ENCODE measurements at regions not wholly inside any gene's neighbourhood (a gene's known extent, or its start where the extent isn't known, plus 50 kb on each side); places are given as distances from the start of the nearest gene placed in this dataset.

DNA sequence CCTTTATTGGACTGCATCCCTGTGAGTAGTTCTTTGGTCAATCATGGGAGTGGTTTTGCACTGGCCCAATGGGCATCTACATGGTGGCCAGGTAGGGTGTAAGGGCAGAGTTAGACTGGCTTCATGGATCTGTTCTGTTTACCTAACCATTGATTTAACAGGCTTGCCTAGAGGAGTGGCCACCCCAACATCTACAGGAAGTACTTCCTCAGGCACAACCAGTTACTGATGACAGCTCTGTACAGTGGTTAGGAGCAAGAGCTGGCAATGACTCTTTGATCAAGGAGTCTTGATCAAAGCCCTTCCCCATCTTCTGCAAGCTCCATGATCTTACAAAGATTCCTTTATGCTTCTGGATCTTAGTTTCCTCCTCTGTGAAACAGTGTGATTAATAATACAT, 140.9 kb upstream of the CYP1B1 start:
- Histone ChIP-seq H3K27me3 (ENCODE audit: insufficient read depth, low read length) (peaks cover 12% of the 10 kb centered on the region), H3K4me1 (ENCODE audit: insufficient read depth, low read length) (peaks cover 14% of the 10 kb centered on the region), H3K4me3 (ENCODE audit: low read length) (no peak overlapping the region), H3K9me3 (ENCODE audit: low read depth, low read length) (peaks cover 7% of the 10 kb centered on the region)

DNA sequence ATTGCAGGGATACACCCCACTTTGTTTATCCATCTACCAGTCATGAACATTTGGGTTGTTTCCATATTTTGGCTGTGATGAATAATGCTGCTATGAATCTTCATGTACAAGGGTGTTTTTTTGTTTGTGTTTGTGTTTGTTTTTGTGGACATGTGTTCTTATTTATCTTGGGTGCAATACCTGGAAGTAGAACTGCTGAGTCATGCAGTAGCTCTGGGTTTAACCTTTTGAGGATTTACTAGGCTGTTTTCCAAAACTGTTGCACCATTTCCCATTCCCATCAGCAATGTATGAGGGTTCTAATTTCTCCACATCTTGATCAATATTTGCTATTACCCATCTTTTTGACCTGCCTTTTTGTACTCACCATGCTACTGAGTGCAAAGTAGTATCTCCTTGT, 140.0 kb upstream of the CYP1B1 start:
- Histone ChIP-seq H3K4me1 (ENCODE audit: insufficient read depth, low read length) (peaks cover 14% of the 10 kb centered on the region), H3K9me3 (ENCODE audit: low read depth, low read length) (peaks cover 7% of the 10 kb centered on the region), H3K27me3 (ENCODE audit: insufficient read depth, low read length) (peaks cover 12% of the 10 kb centered on the region), H3K4me3 (ENCODE audit: low read length) (no peak overlapping the region)

DNA sequence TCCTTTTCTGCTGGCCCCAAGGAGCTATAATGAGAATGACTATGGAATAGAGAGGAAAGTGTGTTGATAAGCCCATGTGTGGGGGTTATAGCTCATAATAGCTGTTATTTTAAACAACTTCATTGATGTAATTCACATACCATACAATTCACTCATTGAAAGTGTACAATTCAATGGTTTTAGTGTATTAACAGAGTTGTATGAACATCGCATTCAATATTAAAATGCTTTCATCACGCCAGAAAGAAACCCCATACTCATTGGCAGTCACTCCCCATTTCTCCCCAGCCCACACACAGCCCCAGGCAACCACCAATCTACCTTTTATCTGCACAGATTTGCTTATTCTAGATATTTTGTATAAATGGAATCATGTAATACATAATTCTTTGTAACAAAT, 139.6 kb upstream of the CYP1B1 start:
- peaks cover 15% of the 10 kb centered on the region for H3K27me3 ChIP-seq (ENCODE audit: insufficient read depth, low read length)
- peaks cover 7% of the 10 kb centered on the region for H3K9me3 ChIP-seq (ENCODE audit: low read depth, low read length)
- peaks cover 13% of the 10 kb centered on the region for H3K4me1 ChIP-seq (ENCODE audit: insufficient read depth, low read length)
- H3K4me3 ChIP-seq (ENCODE audit: low read length): no peak overlapping the region

DNA sequence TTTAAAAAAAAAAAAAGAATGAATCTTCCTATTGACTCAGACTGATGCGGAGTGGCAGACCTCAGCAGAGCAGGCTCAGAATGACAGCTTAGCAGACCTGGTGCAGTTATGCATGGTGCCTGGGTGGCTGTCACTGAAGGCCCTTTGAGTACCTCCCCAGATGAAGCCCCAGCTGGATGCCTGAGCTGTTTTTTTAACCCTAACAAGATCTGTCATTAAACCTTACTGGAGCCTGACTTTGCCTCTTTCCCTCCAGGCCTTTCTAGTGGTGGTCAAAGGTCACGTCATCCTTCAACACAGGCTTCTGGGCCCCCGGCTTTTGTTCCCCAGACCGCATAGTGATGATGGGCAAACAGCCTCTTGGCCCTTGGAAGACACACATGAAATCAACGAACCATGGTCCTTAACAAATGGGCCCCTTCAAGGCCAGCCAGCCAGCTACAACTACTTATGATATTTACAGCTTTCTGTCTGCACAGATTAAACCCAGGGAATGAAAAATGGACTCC, 138.3 kb upstream of the CYP1B1 start:
- Histone ChIP-seq H3K4me3 (ENCODE audit: low read length) (no peak overlapping the region), H3K27me3 (ENCODE audit: insufficient read depth, low read length) (peaks cover 15% of the 10 kb centered on the region), H3K9me3 (ENCODE audit: low read depth, low read length) (no peaks in the 10 kb centered on the region), H3K4me1 (ENCODE audit: insufficient read depth, low read length) (peaks cover 10% of the 10 kb centered on the region)

DNA sequence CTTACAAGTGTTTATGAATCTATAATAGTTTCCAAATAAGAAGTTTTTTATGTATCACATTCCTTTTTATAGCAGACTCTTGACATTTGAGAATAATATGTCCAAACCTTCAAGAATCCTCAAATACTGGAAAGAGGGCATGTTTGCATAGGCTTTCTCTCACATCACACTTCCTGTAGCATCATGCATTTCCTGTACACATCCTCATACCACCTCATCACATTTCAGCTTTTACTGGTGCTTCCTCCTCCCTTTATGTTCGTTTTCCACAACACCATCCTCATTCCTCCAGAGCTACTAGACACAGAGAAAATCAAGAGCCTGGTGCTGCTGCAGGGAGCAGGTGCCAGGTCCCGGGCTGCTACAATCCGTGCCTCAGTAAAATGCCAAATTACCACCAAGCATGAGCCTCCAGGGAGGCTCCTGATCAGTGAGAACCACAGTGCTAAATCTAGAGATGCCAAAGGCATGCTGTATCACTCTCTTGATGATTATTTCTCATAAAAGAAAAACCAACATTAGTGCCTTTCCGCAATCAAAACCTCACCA, 137.7 kb upstream of the CYP1B1 start:
- Histone ChIP-seq H3K9me3 (ENCODE audit: low read depth, low read length) (no peaks in the 10 kb centered on the region), H3K27me3 (ENCODE audit: insufficient read depth, low read length) (peaks cover 14% of the 10 kb centered on the region)

DNA sequence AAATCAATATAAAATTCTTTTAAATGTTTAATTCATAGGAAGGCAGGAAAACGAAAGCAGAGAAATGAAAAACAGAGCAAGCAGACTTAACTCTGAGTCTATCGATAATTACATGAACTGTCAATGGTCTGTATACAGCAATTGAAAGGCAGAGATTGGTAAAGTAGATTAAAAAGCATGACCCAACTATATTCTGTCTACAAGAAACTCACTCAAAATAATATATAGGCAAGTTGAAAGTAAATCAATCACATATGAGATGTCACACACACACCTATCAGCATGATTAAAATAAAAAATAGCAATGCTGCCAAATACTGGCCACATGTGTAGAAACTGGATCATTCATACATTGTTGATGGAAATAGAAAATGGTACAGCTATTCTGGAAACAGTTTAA, 136.4 kb upstream of the CYP1B1 start:
- H3K9me3 ChIP-seq (ENCODE audit: low read depth, low read length): no peaks in the 10 kb centered on the region

More for the DNA sequence above, 137.7 kb upstream of the CYP1B1 start:
- H3K4me1 ChIP-seq (ENCODE audit: insufficient read depth, low read length): peaks cover 10% of the 10 kb centered on the region
- H3K4me3 ChIP-seq (ENCODE audit: low read length): no peak overlapping the region

DNA sequence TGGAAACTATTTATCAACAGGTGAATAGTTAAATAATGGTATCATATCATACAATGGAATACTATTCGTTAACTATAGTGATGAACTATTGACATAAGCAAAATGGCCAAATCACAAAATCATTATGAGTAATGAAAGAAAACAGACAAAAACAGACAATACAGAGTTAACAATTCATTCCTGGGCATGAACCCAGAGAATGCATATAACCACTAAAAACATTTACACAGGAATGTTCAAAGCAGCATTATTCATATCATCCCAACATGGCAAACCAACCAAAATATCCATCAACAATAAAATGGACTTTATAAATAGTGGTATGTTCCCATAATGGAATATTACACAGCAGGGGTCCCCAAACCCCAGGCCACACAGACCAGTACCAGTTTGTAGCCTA, 131.2 kb upstream of the CYP1B1 start:
- no peaks in the 10 kb centered on the region for H3K9me3 ChIP-seq (ENCODE audit: low read depth, low read length)

More for the DNA sequence above, 136.4 kb upstream of the CYP1B1 start:
- Histone ChIP-seq H3K4me3 (ENCODE audit: low read length) (no peak overlapping the region), H3K27me3 (ENCODE audit: insufficient read depth, low read length) (peaks cover 8% of the 10 kb centered on the region), H3K4me1 (ENCODE audit: insufficient read depth, low read length) (peaks cover 10% of the 10 kb centered on the region)

DNA sequence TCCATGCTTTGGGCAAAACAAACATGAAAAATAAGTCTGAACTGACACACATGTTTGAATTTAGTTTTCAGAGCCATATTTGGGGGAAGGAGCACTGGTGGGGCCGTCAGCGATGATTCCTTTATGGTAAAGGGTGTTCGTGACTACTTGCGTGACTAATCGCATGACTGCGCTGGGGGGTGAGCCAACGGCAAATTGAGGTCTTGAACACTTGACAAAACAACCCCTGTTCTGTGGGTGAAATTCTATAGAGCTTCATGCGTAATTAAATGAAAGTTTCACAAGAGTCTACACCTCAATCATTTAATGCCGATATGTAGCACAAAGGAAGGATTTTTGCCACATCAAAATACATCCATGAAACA, 127.5 kb upstream of the CYP1B1 start:
- H3K27me3 ChIP-seq (ENCODE audit: insufficient read depth, low read length): peaks cover 36% of the 10 kb centered on the region
- no peaks in the 10 kb centered on the region for H3K9me3 ChIP-seq (ENCODE audit: low read depth, low read length)
- H3K4me3 ChIP-seq (ENCODE audit: low read length): no peak overlapping the region
- no peaks in the 10 kb centered on the region for H3K4me1 ChIP-seq (ENCODE audit: insufficient read depth, low read length)

More for the DNA sequence above, 131.2 kb upstream of the CYP1B1 start:
- Histone ChIP-seq H3K4me1 (ENCODE audit: insufficient read depth, low read length) (no peaks in the 10 kb centered on the region), H3K27me3 (ENCODE audit: insufficient read depth, low read length) (peaks cover 36% of the 10 kb centered on the region), H3K4me3 (ENCODE audit: low read length) (no peak overlapping the region)

DNA sequence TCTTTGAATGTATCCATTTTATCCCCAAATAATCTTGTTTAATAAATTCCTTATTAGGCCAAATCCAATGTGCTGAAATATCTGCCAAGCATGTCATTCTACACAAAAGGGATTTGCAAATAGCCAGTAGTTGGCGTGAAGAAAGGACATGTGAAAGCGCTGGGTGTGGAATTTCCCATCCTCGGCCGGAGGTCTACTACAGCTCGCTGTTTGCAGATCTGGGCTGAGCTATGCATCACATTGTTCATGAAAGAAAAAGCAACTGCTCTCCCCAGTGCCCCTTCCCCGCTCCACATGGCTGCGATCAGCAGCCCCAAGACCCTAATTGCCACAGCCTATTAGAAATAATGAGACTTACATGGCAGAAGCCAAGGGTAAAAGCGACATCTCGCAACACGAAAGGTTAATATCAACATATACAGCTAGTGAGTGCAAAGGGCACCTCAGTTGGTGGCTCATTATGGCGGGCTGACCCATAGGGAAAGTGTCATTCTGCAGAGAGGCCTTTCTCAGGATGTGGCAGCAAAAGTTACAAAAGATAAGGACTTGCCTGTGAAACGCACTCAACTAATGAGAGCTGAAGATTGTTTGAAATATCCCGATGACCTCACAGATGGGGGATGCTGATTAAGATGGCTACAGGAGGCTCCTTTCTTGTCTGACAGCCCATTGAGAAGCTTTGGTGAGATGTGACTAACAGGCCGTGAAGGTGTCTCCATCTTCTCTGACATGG, 126.9 kb upstream of the CYP1B1 start:
- Histone ChIP-seq H3K4me1 (ENCODE audit: insufficient read depth, low read length) (no peaks in the 10 kb centered on the region), H3K4me3 (ENCODE audit: low read length) (no peak overlapping the region), H3K27me3 (ENCODE audit: insufficient read depth, low read length) (peaks cover 36% of the 10 kb centered on the region), H3K9me3 (ENCODE audit: low read depth, low read length) (no peaks in the 10 kb centered on the region)

DNA sequence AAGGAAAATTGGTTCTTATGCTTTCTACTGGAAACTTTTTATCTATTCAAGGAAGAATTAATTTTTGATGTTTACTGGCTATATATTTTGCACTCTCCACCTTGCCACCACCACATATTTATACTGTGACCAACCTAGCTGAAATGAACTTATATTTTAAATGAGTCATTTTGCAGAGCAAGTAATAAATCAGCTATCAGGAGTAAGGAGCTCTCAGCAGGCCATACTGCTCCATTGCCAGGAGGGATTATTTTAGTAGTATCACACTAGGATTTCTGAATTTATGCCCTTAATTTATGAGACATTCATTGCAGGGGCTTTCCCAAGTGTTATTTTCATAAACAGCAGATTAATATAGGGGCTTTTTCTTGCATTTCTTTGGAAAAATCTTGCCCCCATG, 125.8 kb upstream of the CYP1B1 start:
- H3K4me1 ChIP-seq (ENCODE audit: insufficient read depth, low read length): no peaks in the 10 kb centered on the region
- H3K4me3 ChIP-seq (ENCODE audit: low read length): no peak overlapping the region
- no peaks in the 10 kb centered on the region for H3K9me3 ChIP-seq (ENCODE audit: low read depth, low read length)
- H3K27me3 ChIP-seq (ENCODE audit: insufficient read depth, low read length): peaks cover 29% of the 10 kb centered on the region

DNA sequence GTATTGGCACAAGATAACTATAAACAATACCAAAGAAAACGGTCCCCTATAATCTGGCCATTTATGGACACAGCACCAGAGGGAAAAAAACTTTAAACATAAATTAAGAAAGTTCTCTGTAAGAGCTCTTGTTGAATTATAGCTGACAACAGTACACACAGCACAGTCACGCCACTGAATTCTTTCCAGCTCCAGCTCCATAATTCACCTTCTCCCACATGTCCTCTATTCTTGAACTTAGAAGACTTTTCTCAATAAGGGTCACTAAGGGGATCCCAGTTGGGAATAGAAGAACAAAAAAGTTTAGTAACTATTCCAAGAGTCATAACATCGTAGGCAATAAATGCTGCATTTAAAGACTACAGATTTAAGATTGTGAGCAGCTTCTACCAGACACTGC, 124.6 kb upstream of the CYP1B1 start:
- peaks cover 29% of the 10 kb centered on the region for H3K27me3 ChIP-seq (ENCODE audit: insufficient read depth, low read length)
- no peaks in the 10 kb centered on the region for H3K9me3 ChIP-seq (ENCODE audit: low read depth, low read length)
- H3K4me1 ChIP-seq (ENCODE audit: insufficient read depth, low read length): no peaks in the 10 kb centered on the region
- no peak overlapping the region for H3K4me3 ChIP-seq (ENCODE audit: low read length)

DNA sequence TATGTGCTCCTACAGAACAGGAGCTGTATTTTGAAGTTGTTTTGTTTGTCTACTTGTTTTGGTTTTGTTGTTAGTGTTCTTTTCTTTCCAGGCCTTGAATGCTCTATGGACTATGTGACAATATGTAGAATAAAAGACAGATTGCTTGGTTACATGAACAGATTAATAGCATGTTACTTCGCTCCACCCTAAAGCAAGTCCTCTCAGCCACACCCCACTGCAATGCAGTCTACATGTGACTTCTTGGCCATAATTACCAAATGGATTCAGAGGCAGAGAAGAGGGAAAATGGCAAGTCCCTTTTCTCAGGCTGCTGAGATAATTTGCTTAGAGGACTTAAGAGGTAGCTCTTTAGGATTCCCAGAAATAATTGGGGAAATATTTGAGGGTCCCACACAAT, 123.2 kb upstream of the CYP1B1 start:
- H3K4me3 ChIP-seq (ENCODE audit: low read length): no peak overlapping the region
- peaks cover 21% of the 10 kb centered on the region for H3K27me3 ChIP-seq (ENCODE audit: insufficient read depth, low read length)
- peaks cover 9% of the 10 kb centered on the region for H3K4me1 ChIP-seq (ENCODE audit: insufficient read depth, low read length)
- no peaks in the 10 kb centered on the region for H3K9me3 ChIP-seq (ENCODE audit: low read depth, low read length)

DNA sequence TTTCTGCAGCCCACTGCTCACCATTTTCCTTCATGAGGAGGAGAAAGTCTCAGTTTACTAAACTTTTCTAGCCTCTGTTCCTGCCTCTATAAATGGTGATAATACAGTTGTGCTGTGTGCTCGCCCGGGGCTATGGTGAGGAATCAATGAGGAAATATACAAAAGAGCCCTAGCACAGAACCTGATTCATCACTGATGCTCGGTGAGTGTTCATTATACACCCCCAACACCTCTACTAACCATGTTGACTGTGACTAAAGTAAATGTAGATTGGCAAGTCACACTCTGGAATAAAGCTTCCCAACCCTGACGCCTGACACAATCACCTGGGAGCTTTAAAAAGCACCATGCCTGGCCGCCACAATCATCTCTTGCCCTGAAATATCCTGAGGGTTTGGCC, 118.8 kb upstream of the CYP1B1 start:
- Histone ChIP-seq H3K4me1 (ENCODE audit: insufficient read depth, low read length) (peaks cover 40% of the 10 kb centered on the region), H3K4me3 (ENCODE audit: low read length) (no peak overlapping the region), H3K9me3 (ENCODE audit: low read depth, low read length) (no peaks in the 10 kb centered on the region), H3K27me3 (ENCODE audit: insufficient read depth, low read length) (no peaks in the 10 kb centered on the region)

DNA sequence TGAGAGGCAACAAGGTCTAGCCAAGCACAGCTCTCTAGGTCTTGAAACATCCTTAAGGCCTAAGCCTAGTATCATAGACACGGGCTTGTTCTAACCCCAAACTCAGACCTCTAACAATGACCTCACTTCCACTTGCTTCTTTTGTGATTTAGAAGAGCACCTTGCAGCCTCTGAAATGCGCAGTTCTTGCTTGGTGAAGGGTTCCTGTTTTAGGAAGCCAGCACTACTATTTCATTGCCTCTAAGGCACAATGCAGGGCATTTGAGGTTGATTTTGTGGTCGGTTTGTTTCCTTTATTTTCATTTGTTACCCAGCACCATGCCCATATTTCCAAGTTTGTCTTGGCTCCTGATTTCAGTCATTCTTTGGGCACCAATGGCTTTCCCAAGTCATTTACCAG, 117.0 kb upstream of the CYP1B1 start:
- peaks cover 40% of the 10 kb centered on the region for H3K4me1 ChIP-seq (ENCODE audit: insufficient read depth, low read length)
- H3K4me3 ChIP-seq (ENCODE audit: low read length): no peak overlapping the region
- H3K9me3 ChIP-seq (ENCODE audit: low read depth, low read length): no peaks in the 10 kb centered on the region

DNA sequence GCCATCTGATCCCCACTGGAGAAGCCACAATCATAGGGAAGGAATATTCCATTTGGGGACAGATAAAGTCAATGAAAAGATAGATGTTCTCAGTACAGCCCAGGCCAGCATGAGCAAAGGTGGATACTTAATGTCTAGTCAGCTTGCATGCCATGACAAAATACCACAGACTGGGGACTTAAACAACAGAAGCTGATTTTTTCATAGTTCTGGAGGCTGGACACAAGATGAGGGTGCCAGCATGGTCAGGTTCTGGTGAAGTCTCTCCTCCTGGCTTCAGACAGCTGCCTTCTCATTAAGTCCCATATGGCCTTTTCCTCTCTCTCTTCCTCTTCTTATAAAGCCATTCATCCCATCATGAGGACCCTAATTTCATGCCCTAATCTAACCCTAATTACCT, 116.1 kb upstream of the CYP1B1 start:
- peaks cover 40% of the 10 kb centered on the region for H3K4me1 ChIP-seq (ENCODE audit: insufficient read depth, low read length)
- H3K9me3 ChIP-seq (ENCODE audit: low read depth, low read length): no peaks in the 10 kb centered on the region
- H3K4me3 ChIP-seq (ENCODE audit: low read length): no peak overlapping the region
- H3K27me3 ChIP-seq (ENCODE audit: insufficient read depth, low read length): no peaks in the 10 kb centered on the region

More for the DNA sequence above, 117.0 kb upstream of the CYP1B1 start:
- no peaks in the 10 kb centered on the region for H3K27me3 ChIP-seq (ENCODE audit: insufficient read depth, low read length)

DNA sequence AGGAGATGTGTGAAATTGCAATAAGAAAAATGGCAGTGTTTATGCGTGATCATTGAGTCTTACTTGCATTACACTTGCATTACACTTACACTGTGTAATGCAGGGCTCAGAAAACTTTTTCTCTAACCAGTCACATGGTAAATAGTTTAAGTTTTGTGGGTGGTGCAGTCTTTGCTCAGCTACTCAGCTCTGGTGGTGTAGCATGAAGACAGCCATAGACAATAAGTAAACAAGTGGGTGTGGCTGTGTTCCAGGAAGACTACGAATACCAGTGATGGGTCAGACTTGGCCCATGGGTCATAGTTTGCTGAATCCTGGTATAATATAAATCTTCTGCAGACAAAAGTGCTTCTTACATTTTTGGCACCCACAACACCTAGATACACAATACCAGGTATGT, 115.6 kb upstream of the CYP1B1 start:
- H3K9me3 ChIP-seq (ENCODE audit: low read depth, low read length): no peaks in the 10 kb centered on the region
- H3K4me3 ChIP-seq (ENCODE audit: low read length): no peak overlapping the region
- H3K4me1 ChIP-seq (ENCODE audit: insufficient read depth, low read length): peaks cover 40% of the 10 kb centered on the region
- H3K27me3 ChIP-seq (ENCODE audit: insufficient read depth, low read length): no peaks in the 10 kb centered on the region
